GM21381 (cell line): ENCODE measurements at regions not wholly inside any gene's neighbourhood (a gene's known extent, or its start where the extent isn't known, plus 50 kb on each side); places are given as distances from the start of the nearest gene placed in this dataset.
"Not testable (repeated sequence)": the region's sequence is repeated elsewhere in the genome, so short reads cannot be mapped to it uniquely, and the experiment has no call there.

ENCODE experiments used
- ATAC-seq: cut with Tn5 transposase; IDR thresholded peaks from one replicate; pipeline ENCODE4 v1.9.1; 2021; ENCODE audit warnings: mild to moderate bottlenecking, moderate library complexity; ENCODE audit not compliant: unreplicated experiment

- ATAC-seq = no peak
Measured at GRCh38 chr3:176651622-176652021, 545.7 kb downstream of the TBL1XR1 start.

- ATAC-seq = no peak
Measured at GRCh38 chr3:176650478-176650877, 546.8 kb downstream of the TBL1XR1 start.

- no peak for ATAC-seq
Measured at GRCh38 chr3:176647987-176648386, 549.3 kb downstream of the TBL1XR1 start.

- no peak for ATAC-seq
Measured at GRCh38 chr3:176633511-176633910, 563.8 kb downstream of the TBL1XR1 start.

GRCh38 chr3:176632925-176633324 lies 564.4 kb downstream of the TBL1XR1 start:
- ATAC-seq = no peak

- no peak for ATAC-seq
Measured at GRCh38 chr3:176631165-176631564, 566.1 kb downstream of the TBL1XR1 start.

GRCh38 chr3:176628101-176628639 lies 569.1 kb downstream of the TBL1XR1 start:
- ATAC-seq = no peak

GRCh38 chr3:176623468-176624150 lies 573.7 kb downstream of the TBL1XR1 start:
- ATAC-seq = no peak

- no peak for ATAC-seq
Measured at GRCh38 chr3:176619833-176620232, 577.4 kb downstream of the TBL1XR1 start.

GRCh38 chr3:176615826-176616225 lies 581.5 kb downstream of the TBL1XR1 start:
- ATAC-seq = no peak

- ATAC-seq = no peak
Measured at GRCh38 chr3:176611703-176612102, 585.6 kb downstream of the TBL1XR1 start.

- no peak for ATAC-seq
Measured at GRCh38 chr3:176609361-176609760, 587.9 kb downstream of the TBL1XR1 start.

GRCh38 chr3:176605553-176605952 lies 591.7 kb downstream of the TBL1XR1 start:
- ATAC-seq = not testable (repeated sequence)

GRCh38 chr3:176595307-176595706 lies 602.0 kb downstream of the TBL1XR1 start:
- no peak for ATAC-seq

GRCh38 chr3:176590722-176591121 lies 606.6 kb downstream of the TBL1XR1 start:
- ATAC-seq = no peak

GRCh38 chr3:176587089-176587488 lies 610.2 kb downstream of the TBL1XR1 start:
- ATAC-seq = no peak

- ATAC-seq = no peak
Measured at GRCh38 chr3:176584413-176585176, 612.7 kb downstream of the TBL1XR1 start.

GRCh38 chr3:176583956-176584355 lies 613.3 kb downstream of the TBL1XR1 start:
- ATAC-seq = no peak

- no peak for ATAC-seq
Measured at GRCh38 chr3:176581589-176581988, 615.7 kb downstream of the TBL1XR1 start.

- ATAC-seq = no peak
Measured at GRCh38 chr3:176579711-176580185, 617.5 kb downstream of the TBL1XR1 start.

GRCh38 chr3:176578316-176578715 lies 619.0 kb downstream of the TBL1XR1 start:
- ATAC-seq = no peak

- no peak for ATAC-seq
Measured at GRCh38 chr3:176577447-176577846, 619.8 kb downstream of the TBL1XR1 start.
